ENCODE measurements at regions not wholly inside any gene's neighbourhood (a gene's known extent, or its start where the extent isn't known, plus 50 kb on each side); places are given as distances from the start of the nearest gene placed in this dataset.

DNA sequence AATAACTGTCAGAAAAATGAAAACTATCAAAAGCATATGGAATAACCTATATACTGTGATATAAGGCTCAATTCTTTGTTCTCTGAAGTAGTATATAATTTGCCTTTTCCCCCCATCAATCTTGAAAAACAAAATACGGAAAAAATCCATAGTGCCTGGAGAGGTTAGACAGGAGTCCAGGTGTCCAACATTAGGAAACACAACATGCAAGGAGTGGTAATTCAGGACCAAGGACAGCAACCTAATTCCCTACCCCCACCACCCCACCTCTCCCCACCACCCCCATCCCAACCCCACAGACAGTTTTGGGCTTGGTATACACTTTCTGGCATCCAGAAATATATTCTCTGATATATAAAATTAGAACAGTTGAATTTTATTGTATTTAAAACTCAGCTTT lies 55.1 kb upstream of the SLC25A26 start:
- DNase-seq, result no peak

DNA sequence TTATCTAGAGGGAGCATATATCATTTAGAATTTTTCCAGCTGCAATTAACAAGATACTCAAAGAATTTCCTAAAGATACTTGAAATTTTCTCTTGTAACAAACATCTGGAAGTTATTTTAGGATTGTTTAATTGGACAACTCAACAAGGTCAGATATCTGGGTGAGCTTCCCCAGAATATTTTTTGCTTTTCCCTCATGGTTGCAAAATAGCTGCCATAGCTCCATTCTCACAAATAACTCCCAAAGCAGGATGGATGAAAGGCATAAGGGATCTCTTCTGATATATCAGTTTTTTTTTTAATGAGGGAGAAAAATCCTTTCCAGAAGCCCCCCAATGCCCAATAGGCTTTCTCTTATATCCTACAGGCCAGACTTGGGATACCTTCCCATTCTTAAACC lies 56.6 kb upstream of the SLC25A26 start:
- no peak for DNase-seq

GRCh38 chr3:66163222-66163621 lies 57.6 kb upstream of the SLC25A26 start:
- no peak for DNase-seq

GRCh38 chr3:66162766-66163165 lies 58.0 kb upstream of the SLC25A26 start:
- peak; percentile 28 for DNase-seq

- DNase-seq, result no peak
Observed at GRCh38 chr3:66158933-66159683, 61.7 kb upstream of the SLC25A26 start.

GRCh38 chr3:66154444-66154861 lies 66.3 kb upstream of the SLC25A26 start:
- DNase-seq, result no peak

GRCh38 chr3:66153481-66154443 lies 67.0 kb upstream of the SLC25A26 start:
- no peak for DNase-seq

DNA sequence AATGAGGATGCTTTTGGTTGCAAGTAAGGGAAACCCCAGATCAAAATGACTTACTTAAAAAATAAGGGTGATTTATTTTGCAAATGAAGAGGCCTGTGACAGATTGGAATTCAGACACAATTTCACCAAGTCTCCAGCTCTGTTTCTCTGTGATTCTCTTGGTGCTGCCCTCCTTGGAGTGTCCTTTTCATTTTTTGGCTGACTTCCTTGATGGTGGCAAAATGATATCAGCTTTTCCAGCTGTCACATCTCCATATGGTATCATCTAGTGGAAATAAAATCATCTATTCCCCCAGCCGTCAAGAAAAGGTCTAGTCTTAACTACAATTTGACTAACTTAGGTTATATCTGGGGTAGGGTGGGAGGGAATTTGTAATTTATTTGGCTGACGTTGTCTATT lies 68.5 kb upstream of the SLC25A26 start:
- no peak for DNase-seq

GRCh38 chr3:66150977-66151376 lies 69.8 kb upstream of the SLC25A26 start:
- DNase-seq, result no peak

DNA sequence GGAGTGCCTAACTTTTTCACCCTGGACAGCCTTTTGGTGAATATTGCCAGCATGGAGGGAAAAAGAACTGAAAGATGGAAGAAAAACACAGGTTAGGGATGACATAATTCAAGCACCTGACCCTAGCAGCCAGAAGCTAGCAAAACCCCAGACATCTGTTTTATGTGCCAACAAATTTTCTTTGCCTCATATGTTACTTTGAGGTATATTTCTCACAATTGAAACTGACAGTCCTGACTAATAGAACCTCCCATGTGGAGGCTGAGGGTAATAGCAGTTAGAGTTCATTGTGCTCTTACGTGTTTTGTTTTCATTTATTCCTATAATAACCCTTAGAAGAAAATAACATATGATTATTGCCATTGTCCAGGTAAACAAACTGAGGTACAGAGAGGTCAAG lies 71.5 kb upstream of the SLC25A26 start:
- DNase-seq, result no peak

DNA sequence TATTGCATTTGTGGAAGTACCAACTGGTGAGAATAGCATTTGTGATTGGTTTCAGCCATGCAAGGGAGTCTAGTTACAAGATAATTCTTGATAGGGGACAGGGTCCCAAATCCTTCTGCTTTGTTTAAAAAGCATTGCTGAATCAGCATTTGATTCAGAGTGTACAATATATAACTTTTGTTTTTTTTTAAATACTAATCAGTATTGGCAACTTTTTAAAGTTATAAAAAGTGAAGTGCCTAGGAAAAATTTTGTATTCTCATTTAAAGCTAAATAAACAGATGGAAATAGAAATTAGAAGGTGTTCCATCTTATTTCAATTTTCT lies 75.4 kb upstream of the SLC25A26 start:
- no peak for DNase-seq

DNA sequence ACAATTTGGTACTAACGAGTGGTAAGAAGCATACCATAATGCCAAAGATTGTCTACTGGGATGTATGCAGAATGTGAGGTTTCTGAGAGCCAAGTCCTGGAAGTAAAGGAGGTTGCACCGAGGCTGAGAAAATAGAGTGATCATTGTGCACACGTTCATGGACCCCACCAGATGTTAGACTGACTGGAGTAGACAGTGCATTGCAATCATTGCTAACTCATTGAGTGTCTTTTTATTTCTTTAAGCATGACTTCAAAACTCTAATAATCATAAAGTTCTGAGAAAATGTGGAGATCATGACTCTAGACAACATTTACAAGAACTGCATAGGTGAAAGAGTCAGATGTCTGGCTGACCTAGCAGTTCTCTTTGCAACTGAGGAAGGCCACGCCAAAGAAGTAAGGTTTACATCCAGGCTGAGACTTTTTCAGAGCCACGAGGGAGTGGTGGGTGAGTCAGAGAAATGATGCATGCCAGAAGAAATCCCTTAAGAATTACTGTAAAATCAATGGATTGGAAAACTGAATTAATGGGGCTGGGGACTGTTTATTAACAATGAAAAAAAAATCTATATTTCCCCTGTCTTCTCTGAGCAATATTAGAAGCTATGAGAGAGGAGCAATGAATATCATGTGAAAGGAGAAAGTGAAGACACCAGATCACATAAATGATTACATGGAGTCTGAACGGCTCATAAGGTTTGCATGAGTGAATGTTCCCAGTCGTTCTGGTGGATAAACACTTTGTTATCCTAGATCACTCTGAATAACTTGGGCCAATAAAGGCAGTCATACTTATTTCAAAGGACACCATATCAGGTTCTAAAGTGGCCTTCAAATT lies 76.0 kb upstream of the SLC25A26 start:
- no peak for DNase-seq

DNA sequence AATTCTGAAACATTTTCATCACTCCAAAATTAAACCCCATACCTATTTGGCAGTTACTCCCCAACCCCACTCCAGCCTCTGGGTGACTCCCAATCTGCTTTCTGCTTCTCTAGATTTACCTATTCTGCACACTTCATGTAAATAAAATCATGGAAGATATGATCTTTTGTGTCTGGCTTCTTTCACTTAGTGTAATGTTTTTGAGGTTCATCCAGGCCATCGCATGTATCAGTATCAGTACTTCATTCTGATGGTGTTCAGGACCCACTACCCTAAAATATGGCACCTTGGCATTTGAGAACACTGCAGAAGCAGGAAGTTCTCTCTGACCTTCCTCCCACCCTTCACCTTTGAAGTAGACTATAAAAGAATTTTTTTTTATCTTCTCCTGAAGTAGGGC lies 78.7 kb upstream of the SLC25A26 start:
- no peak for DNase-seq

GRCh38 chr3:66140743-66141372 lies 79.9 kb upstream of the SLC25A26 start:
- DNase-seq, result no peak

DNA sequence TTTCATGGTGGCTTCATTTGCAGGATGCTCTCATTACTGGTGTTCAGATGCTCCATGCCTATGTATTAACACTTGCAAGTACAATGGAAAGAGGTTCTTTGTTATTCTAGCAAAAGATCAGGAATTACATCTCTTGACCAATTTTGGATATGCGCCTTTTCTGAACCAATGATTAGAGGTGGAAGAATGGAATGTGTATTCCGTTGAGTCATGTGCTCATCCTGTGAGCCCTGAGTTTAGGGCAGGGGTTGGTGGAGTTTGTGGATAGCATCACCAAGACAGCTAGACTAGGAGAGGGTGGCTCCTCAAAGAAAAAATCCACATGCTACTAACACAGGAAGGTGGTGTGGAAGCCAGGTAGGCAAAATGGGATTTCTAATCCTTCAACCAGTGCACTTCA lies 80.7 kb upstream of the SLC25A26 start:
- DNase-seq, result no peak

DNA sequence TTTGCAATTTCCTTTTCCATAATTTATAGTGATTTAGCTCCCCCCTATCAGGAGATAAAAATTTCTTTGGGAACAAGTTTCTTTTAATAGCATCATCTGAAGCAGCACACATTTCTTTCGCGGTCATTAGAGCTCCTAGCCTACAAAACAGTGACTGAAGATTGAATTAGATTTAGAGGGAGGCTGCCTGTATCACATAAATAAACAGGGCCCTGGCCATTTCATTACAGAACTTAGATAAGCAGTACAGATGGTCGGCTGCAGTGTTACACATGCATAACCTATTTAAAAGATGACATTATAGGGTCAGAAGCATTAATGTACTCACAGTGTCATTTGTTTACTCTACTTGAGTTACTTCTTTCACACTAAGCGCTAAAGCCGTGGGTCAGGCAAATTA lies 81.4 kb upstream of the SLC25A26 start:
- no peak for DNase-seq

- peak; percentile 32 for DNase-seq
Observed at GRCh38 chr3:66138336-66139313, 82.2 kb upstream of the SLC25A26 start.

- DNase-seq, result no peak
Observed at GRCh38 chr3:66136597-66136996, 84.2 kb upstream of the SLC25A26 start.

- DNase-seq, result no peak
Observed at GRCh38 chr3:66133853-66134445, 86.9 kb upstream of the SLC25A26 start.

DNA sequence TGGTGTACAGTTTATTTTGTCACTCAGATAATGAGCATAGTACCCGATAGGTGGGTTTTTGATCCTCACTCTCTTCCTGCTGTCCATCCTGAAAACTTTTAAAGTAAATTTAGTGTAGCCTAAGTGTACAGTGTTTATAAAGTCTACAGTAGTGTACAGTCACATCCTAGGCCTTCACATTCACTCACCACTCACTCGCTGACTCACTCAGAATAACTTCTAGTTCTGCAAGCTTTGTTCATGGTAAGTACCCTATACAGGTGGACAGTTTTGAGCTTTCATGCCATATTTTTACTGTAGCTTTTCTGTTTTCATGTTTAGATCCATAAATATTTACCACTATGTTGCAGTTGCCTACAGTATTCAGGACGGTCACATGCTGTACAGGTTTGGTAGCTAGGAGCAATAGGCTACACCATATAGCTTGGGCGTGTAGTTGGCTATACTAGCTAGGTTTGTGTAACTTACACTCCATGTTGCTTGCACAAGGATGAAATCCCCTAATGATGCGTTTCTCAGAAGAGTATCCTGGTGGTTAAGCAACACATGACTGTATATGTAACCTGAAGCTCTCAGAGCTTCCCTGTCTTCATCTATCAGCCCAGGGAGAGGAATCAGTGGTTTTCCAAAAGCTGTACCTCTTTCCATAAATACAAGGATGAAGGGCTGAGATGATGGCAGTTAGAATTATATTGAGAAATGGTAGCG lies 87.6 kb upstream of the SLC25A26 start:
- no peak for DNase-seq
